ENCODE measurements at regions not wholly inside any gene's neighbourhood (a gene's known extent, or its start where the extent isn't known, plus 50 kb on each side); places are given as distances from the start of the nearest gene placed in this dataset.

- no peak for TF ChIP-seq THAP8 (CRISPR knock-in tag; IDR thresholded peaks at IDR 0.05; ENCODE audit: borderline replicate concordance)
- TF ChIP-seq HIC2 (CRISPR knock-in tag; IDR thresholded peaks at IDR 0.05; ENCODE audit: low read depth) = no peak
- TF ChIP-seq ZNF503 (CRISPR knock-in tag; IDR thresholded peaks at IDR 0.05) = 0 out of 2 replicates have a peak, but pooled peaks have one; percentile 51
- no peak for TF ChIP-seq AGO2 (optimal IDR thresholded peaks at IDR 0.05; ENCODE audit: low read depth, low read length)
- TF ChIP-seq ZBTB7A (CRISPR knock-in tag; IDR thresholded peaks at IDR 0.05) = no peak
- no peak for TF ChIP-seq ELK4 (CRISPR knock-in tag; IDR thresholded peaks at IDR 0.05; ENCODE audit: borderline replicate concordance)
- TF ChIP-seq XRCC5 (optimal IDR thresholded peaks at IDR 0.05; ENCODE audit: low read length) = no peak
- peak; percentile 51; the same call in 1 of the 2 replicates for TF ChIP-seq AHDC1 (CRISPR knock-in tag; IDR thresholded peaks at IDR 0.05; ENCODE audit: borderline replicate concordance)
- no peak for TF ChIP-seq XBP1 (CRISPR knock-in tag; IDR thresholded peaks at IDR 0.05)
- TF ChIP-seq CREBL2 (CRISPR knock-in tag; IDR thresholded peaks at IDR 0.05; ENCODE audit: borderline replicate concordance) = no peak
- no peak for TF ChIP-seq U2AF2 (IDR thresholded peaks at IDR 0.05; ENCODE audit: low read depth, low read length)
- no peak for TF ChIP-seq NFIB (CRISPR knock-in tag; IDR thresholded peaks at IDR 0.05; ENCODE audit: borderline replicate concordance)
- peak; percentile 72 for TF ChIP-seq SAP130 (CRISPR knock-in tag; IDR thresholded peaks at IDR 0.05; ENCODE audit: low read depth)
- TF ChIP-seq FOXP4 (CRISPR knock-in tag; IDR thresholded peaks at IDR 0.05) = peak; percentile 74; the same call in 1 of the 2 replicates
- TF ChIP-seq ZFP37 (CRISPR knock-in tag; IDR thresholded peaks at IDR 0.05; ENCODE audit: borderline replicate concordance) = no peak
Measured at GRCh38 chr6:79399499-79399898, 137.7 kb downstream of the LCA5 start (continued).

Data from HepG2 (cell line).